ENCODE measurements at regions not wholly inside any gene's neighbourhood (a gene's known extent, or its start where the extent isn't known, plus 50 kb on each side); places are given as distances from the start of the nearest gene placed in this dataset.

GRCh38 chr6:101312652-101313051, 80.9 kb upstream of the GRIK2 start:
- DNase-seq, result no peak

GRCh38 chr6:101322921-101323320, 70.6 kb upstream of the GRIK2 start:
- no peak for DNase-seq

GRCh38 chr6:101326411-101326810, 67.1 kb upstream of the GRIK2 start:
- DNase-seq, result no peak

GRCh38 chr6:101341926-101342325, 51.6 kb upstream of the GRIK2 start:
- DNase-seq, result no peak

All from DMS 273 treated with DMSO at 0.1 percent for 48 hours (cell line).